ENCODE measurements at regions not wholly inside any gene's neighbourhood (a gene's known extent, or its start where the extent isn't known, plus 50 kb on each side); places are given as distances from the start of the nearest gene placed in this dataset.

DNA sequence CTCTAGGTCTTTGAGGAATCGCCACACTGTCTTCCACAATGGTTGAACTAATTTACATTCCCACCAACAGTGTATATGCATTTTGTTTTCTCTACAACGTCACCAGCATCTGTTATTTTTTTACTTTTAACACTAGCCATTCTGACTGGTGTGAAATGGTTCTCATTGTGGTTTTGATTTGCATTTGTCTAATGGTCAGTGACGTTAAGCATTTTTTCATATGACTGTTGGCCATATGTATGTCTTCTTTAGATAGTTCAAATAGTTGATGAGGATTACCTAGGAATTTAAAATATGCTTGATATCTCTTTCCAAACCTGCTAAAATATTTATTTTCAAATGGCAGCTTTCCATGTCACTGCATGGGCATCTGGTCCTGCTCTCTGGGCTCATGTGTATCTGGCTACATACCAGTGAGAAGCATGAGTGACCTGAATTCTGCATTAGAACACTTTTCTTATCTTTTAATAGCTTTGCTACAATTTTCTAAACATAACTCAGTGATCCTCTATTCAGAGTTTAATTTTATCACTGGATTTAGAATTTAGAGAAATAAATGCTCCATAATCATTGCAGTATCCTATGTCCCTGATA lies 95.8 kb upstream of the ADAMTS16 start:
- no peaks in the 10 kb centered on the region for H3K4me1 ChIP-seq
- no peaks in the 10 kb centered on the region for H3K36me3 ChIP-seq
- no peak overlapping the region for H3K27ac ChIP-seq
- intact Hi-C loops (cut with DNase I): no loop called here
- no peak overlapping the region for H3K4me3 ChIP-seq
- H3K9me3 ChIP-seq: no peaks in the 10 kb centered on the region
- TF ChIP-seq, protein P1, sequence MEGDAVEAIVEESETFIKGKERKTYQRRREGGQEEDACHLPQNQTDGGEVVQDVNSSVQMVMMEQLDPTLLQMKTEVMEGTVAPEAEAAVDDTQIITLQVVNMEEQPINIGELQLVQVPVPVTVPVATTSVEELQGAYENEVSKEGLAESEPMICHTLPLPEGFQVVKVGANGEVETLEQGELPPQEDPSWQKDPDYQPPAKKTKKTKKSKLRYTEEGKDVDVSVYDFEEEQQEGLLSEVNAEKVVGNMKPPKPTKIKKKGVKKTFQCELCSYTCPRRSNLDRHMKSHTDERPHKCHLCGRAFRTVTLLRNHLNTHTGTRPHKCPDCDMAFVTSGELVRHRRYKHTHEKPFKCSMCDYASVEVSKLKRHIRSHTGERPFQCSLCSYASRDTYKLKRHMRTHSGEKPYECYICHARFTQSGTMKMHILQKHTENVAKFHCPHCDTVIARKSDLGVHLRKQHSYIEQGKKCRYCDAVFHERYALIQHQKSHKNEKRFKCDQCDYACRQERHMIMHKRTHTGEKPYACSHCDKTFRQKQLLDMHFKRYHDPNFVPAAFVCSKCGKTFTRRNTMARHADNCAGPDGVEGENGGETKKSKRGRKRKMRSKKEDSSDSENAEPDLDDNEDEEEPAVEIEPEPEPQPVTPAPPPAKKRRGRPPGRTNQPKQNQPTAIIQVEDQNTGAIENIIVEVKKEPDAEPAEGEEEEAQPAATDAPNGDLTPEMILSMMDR (IDR thresholded peaks at IDR 0.05): no peak
- no peak for DNase-seq (ENCODE audit: low spot score in 2 of 2)
- H3K27me3 ChIP-seq: no peaks in the 10 kb centered on the region

DNA sequence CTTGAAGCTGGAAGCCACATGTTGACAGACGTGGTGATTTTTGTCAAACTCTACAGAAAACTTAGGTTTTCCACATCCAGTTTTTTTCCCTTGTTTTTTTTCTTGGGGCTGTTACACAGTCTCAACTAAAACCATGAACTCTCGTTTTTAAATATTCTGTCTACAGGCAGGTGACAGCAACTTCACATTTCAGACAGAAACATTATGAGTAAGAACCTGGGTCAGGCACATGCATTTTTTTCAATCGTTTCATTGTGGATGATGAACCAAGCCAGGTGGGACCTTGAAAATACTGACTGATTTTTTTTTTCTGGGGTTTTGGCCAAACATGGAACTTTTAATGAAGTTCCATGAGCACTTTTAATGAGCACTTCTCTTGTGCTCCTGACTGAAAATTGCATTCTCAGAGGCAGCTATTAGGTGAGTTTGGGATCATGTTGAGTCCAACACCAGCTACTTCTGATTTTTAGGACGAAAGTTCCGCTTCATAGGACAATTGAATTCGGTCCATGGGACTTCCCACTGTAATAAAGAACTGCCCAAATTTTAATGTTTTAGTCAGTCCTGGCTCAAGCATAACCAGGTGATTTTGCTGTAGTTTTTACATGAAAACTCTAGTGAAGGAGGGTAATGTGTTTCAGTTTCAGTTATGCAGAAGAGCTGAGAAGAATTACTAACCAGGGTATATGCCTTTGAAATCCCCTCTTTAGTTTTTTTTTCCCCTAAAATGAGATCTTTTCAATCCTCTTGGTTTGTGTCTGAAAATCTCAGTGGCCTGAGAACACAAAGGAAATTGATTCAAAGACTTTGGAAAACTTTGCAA lies 93.2 kb upstream of the ADAMTS16 start:
- Histone ChIP-seq H3K36me3 (no peaks in the 10 kb centered on the region), H3K4me3 (no peak overlapping the region), H3K27me3 (no peaks in the 10 kb centered on the region), H3K27ac (no peak overlapping the region), H3K9me3 (no peaks in the 10 kb centered on the region), H3K4me1 (no peaks in the 10 kb centered on the region)
- TF ChIP-seq, protein P1 (IDR thresholded peaks at IDR 0.05): no peak
- no peak for DNase-seq (ENCODE audit: low spot score in 2 of 2)
- intact Hi-C loops (cut with DNase I): no loop called here

DNA sequence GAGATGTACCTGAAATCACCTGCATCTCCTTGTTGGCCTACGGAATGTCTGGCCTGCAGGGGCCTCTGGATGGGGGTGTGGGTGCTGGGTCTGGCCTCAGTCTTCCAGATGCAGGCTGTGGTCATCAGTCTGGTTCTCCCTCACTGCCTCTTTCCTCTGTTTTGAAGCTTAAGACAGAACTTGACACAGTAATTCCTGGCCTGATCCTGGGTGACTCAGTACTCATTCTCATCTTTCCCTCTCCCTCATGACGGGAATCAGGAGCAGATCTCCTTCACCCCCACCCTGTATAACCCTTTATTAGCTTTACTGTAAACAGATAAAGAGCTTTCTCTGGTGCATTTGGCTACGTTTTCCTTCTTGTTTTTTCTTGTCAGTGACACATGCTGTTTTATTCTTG lies 89.3 kb upstream of the ADAMTS16 start:
- intact Hi-C loops (cut with DNase I): no loop called here
- Histone ChIP-seq H3K36me3 (no peaks in the 10 kb centered on the region), H3K27me3 (no peaks in the 10 kb centered on the region), H3K4me3 (no peak overlapping the region), H3K27ac (no peak overlapping the region), H3K9me3 (no peaks in the 10 kb centered on the region), H3K4me1 (no peaks in the 10 kb centered on the region)
- TF ChIP-seq, protein P1 (IDR thresholded peaks at IDR 0.05): no peak
- DNase-seq (ENCODE audit: low spot score in 2 of 2): no peak

DNA sequence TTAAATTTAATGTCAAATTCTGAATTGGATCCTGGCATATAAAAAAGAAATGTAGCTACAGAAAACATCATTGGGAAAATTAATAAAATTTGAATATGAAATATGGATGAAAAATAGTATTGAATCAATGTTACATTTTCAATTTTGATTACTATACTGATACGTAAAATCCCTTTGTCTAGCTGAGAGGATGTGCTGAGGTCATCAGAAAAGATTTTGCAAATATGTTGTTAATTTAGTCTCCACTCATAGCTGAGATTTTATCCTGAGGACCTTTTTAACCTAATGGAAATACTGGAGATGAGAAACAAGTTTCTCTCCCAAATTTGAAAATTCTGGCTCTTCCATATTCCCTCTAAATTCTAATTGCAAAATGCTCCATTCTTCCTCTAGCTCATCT lies 84.4 kb upstream of the ADAMTS16 start:
- H3K36me3 ChIP-seq: no peaks in the 10 kb centered on the region
- H3K27ac ChIP-seq: no peak overlapping the region
- H3K27me3 ChIP-seq: no peaks in the 10 kb centered on the region
- intact Hi-C loops (cut with DNase I): no loop called here
- no peaks in the 10 kb centered on the region for H3K9me3 ChIP-seq
- no peak overlapping the region for H3K4me3 ChIP-seq
- no peaks in the 10 kb centered on the region for H3K4me1 ChIP-seq
- TF ChIP-seq, protein P1 (IDR thresholded peaks at IDR 0.05): no peak
- DNase-seq (ENCODE audit: low spot score in 2 of 2): no peak

DNA sequence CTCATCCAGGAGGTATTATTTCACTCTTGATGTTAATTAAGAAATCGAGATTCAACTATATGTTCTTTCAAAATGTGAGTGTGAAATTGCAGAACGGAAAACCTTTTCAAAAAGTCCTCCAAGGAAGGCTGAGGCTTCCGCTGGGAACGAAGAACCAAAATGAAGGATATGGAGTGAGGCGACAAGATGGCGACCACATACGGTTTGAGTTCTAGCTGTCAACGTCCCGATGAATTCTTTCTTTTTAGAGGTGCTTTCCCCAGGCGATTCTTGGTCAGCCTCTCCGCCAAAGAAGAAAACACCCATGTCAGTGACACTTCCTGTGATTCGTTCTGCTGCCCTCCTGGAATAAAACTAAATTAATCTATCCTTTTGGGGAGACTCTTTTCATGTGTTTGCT lies 78.3 kb upstream of the ADAMTS16 start:
- intact Hi-C loops (cut with DNase I): no loop called here
- H3K36me3 ChIP-seq: no peaks in the 10 kb centered on the region
- H3K4me1 ChIP-seq: no peaks in the 10 kb centered on the region
- H3K27ac ChIP-seq: no peak overlapping the region
- no peaks in the 10 kb centered on the region for H3K27me3 ChIP-seq
- H3K4me3 ChIP-seq: no peak overlapping the region
- TF ChIP-seq, protein P1 (IDR thresholded peaks at IDR 0.05): no peak
- no peak for DNase-seq (ENCODE audit: low spot score in 2 of 2)
- H3K9me3 ChIP-seq: no peaks in the 10 kb centered on the region
